Endothelial cell of umbilical vein (primary cell): ENCODE measurements at regions not wholly inside any gene's neighbourhood (a gene's known extent, or its start where the extent isn't known, plus 50 kb on each side); places are given as distances from the start of the nearest gene placed in this dataset.

Source experiments
- BruUV-seq: library from RNA; stranded (reverse); fragments of 400-500 nt; replicated peaks from 2 replicates; lab custom pipeline; 2021; lab: Mats Ljungman, UMichigan
- CTCF ChIA-PET: fragments of 300-600, 350-600 bp; sonication (Branson Sonifier 250); formaldehyde crosslinking; loops from one replicate; lab custom pipeline; 2021; ENCODE audit warnings: antibody characterized with exemption, inconsistent platforms; lab: Charles Lee
- POLR2A ChIA-PET: fragments of 300-600, 350-600 bp; sonication (Branson Sonifier 250); formaldehyde crosslinking; loops from one replicate; lab custom pipeline; 2021; ENCODE audit warnings: antibody characterized with exemption, inconsistent platforms; lab: Charles Lee
- DNase-seq: peaks from one replicate; pipeline ENCODE4 v3.0.0-alpha.2; 2011; ENCODE audit warnings: low read depth, low spot score
- FAIRE-seq: peaks from 2 replicates; lab custom pipeline; 2011; peaks lifted over from hg19 to GRCh38; lab: Jason Lieb, UNC
- H2AFZ ChIP-seq: 2 replicates; pipeline ENCODE4 v1.6.0; 2012; ENCODE audit warnings: low read depth, low read length, control low read depth, inconsistent platforms
- H3K27ac ChIP-seq: 2 replicates; pipeline ENCODE4 v1.5.1; 2011; ENCODE audit warnings: low read depth, mild to moderate bottlenecking, control low read depth, low read length, moderate library complexity; ENCODE audit not compliant: insufficient read depth
- H3K27me3 ChIP-seq, 2 experiments: 2 replicates each; pipeline versions ENCODE4 v1.6.0 to v1.6.1; 2011; ENCODE audit warnings: low read length in 2 of 2, mixed read lengths in 1 of 2; ENCODE audit not compliant: control insufficient read depth in 2 of 2, insufficient read depth in 2 of 2
- H3K36me3 ChIP-seq, 2 experiments: 2 replicates in 1 of 2; 3 replicates in 1 of 2; pipeline ENCODE4 v1.5.1; 2011; ENCODE audit warnings: low read length in 2 of 2, mild to moderate bottlenecking in 1 of 2, moderate library complexity in 1 of 2; ENCODE audit not compliant: control insufficient read depth in 2 of 2, insufficient read depth in 2 of 2; ENCODE audit errors: extremely low read depth in 1 of 2
- H3K4me1 ChIP-seq: 3 replicates; pipeline ENCODE4 v1.5.1; 2011; ENCODE audit warnings: mild to moderate bottlenecking, low read length; ENCODE audit not compliant: control insufficient read depth, insufficient read depth; ENCODE audit errors: extremely low read depth
- H3K4me2 ChIP-seq: 2 replicates; pipeline ENCODE4 v1.6.1; 2011; ENCODE audit warnings: low read length, control low read depth, mixed read lengths; ENCODE audit not compliant: insufficient read depth
- H3K4me3 ChIP-seq, 3 experiments: fragments of 200-600 bp in 1 of 3; sonication (generic), shearing (Covaris generic) in 1 of 3; replicated peaks in 1 of 3; 2 replicates each; pipeline ENCODE4 v1.5.1; 2011 to 2016; ENCODE audit warnings: control low read depth in 3 of 3, low read length in 3 of 3, mild to moderate bottlenecking in 2 of 3, inconsistent platforms in 1 of 3, low read depth in 1 of 3, moderate library complexity in 1 of 3; ENCODE audit not compliant: insufficient read depth in 1 of 3
- H3K79me2 ChIP-seq: 2 replicates; pipeline ENCODE4 v1.6.0; 2012; ENCODE audit warnings: low read length, inconsistent platforms; ENCODE audit not compliant: control insufficient read depth, insufficient read depth
- H3K9ac ChIP-seq: replicated peaks from 2 replicates; pipeline ENCODE3; 2011; ENCODE audit warnings: low read length, control low read depth; ENCODE audit not compliant: insufficient read depth; ENCODE audit errors: extremely low read depth
- H3K9me1 ChIP-seq: replicated peaks from 3 replicates; pipeline ENCODE4 v1.6.0; 2011; ENCODE audit warnings: mild to moderate bottlenecking, low read length; ENCODE audit not compliant: control insufficient read depth, insufficient read depth; ENCODE audit errors: extremely low read depth
- H3K9me3 ChIP-seq: replicated peaks from 2 replicates; pipeline ENCODE4 v1.5.1; 2012; ENCODE audit warnings: low read length, inconsistent platforms; ENCODE audit not compliant: control insufficient read depth, insufficient read depth
- H4K20me1 ChIP-seq: replicated peaks from 2 replicates; pipeline ENCODE3; 2011; ENCODE audit warnings: mild to moderate bottlenecking, low read length; ENCODE audit not compliant: control insufficient read depth, insufficient read depth; ENCODE audit errors: extremely low read depth
- CTCF ChIP-seq, 2 donors: IDR thresholded peaks; 1 replicate in 1 of 2; 2 replicates in 1 of 2; pipeline ENCODE4 v1.5.1; 2011; ENCODE audit warnings: low read length in 2 of 2, mild to moderate bottlenecking in 2 of 2, moderate library complexity in 2 of 2, control low read depth in 1 of 2, inconsistent platforms in 1 of 2, low read depth in 1 of 2; ENCODE audit not compliant: insufficient read depth in 1 of 2; ENCODE audit errors: extremely low read depth in 1 of 2
- EZH2 ChIP-seq: IDR thresholded peaks from 2 replicates; pipeline ENCODE4 v1.6.1; 2012; ENCODE audit warnings: borderline replicate concordance, low read depth, mild to moderate bottlenecking, moderate library complexity, low read length, inconsistent platforms; ENCODE audit not compliant: severe bottlenecking
- FOS ChIP-seq: IDR thresholded peaks from 2 replicates; pipeline ENCODE4 v1.6.1; 2011; ENCODE audit warnings: mild to moderate bottlenecking, low read length, moderate library complexity, borderline replicate concordance; ENCODE audit not compliant: insufficient read depth
- GATA2 ChIP-seq: IDR thresholded peaks from 2 replicates; pipeline ENCODE4 v1.7.0; 2011; ENCODE audit warnings: low read depth, mild to moderate bottlenecking, moderate library complexity, mixed read lengths, low read length; ENCODE audit not compliant: insufficient read length, insufficient read depth
- JUN ChIP-seq: IDR thresholded peaks from 2 replicates; pipeline ENCODE4 v1.6.1; 2011; ENCODE audit warnings: borderline replicate concordance, low read depth; ENCODE audit not compliant: insufficient read length, insufficient read depth
- MAX ChIP-seq: IDR thresholded peaks from 2 replicates; pipeline ENCODE4 v1.6.1; 2011; ENCODE audit not compliant: insufficient read depth, insufficient read length
- MYC ChIP-seq: IDR thresholded peaks from one replicate; pipeline ENCODE4 v1.6.1; 2011; ENCODE audit warnings: mild to moderate bottlenecking, low read depth, low read length
- POLR2A ChIP-seq: IDR thresholded peaks from 2 replicates; pipeline ENCODE4 v1.6.1; 2012; ENCODE audit warnings: low read depth, mild to moderate bottlenecking, control low read depth, low read length
- POLR2AphosphoS5 ChIP-seq: IDR thresholded peaks from 2 replicates; pipeline ENCODE4 v1.6.1; 2012; ENCODE audit warnings: low read depth, mild to moderate bottlenecking, control low read depth, low read length, moderate library complexity; ENCODE audit not compliant: insufficient read depth
- dilution Hi-C: fragments of 300-500 bp; cut with MboI; formaldehyde crosslinking; loops from one replicate; pipeline ENCODE4 v1.15.0; 2019; ENCODE audit warnings: low sequenced_read_pairs; ENCODE audit not compliant: extremely low pct_ligation_motif_present
- intact Hi-C: fragments of 100-400 bp; cut with micrococcal nuclease; formaldehyde crosslinking; loops from one replicate; pipeline ENCODE4 v1.10.0; 2022

- intact Hi-C loops: no loop called here
- Histone ChIP-seq H3K9me1 (no peaks in the 10 kb centered on the region), H2AFZ (no peak overlapping the region), H3K9me3 (no peaks in the 10 kb centered on the region), H3K4me1 (peaks cover 11% of the 10 kb centered on the region), H3K36me3 (no peaks in the 10 kb centered on the region), H3K9ac (no peak overlapping the region), H3K79me2 (no peaks in the 10 kb centered on the region), H4K20me1 (no peaks in the 10 kb centered on the region), H3K4me2 (no peak overlapping the region), H3K27ac (no peak overlapping the region), H3K27me3 (no peaks in the 10 kb centered on the region), H3K4me3 (no peak overlapping the region)
- ChIA-PET CTCF (interaction anchor here (1.1 kb wide), 1 partner anchor 10 kb away, joined by 3 read pairs; no protein-coding TSS in a partner anchor), POLR2A (no interaction called here)
- BruUV-seq: no TSS peak
- dilution Hi-C loops: no loop called here
- no peak for TF ChIP-seq MYC
- TF ChIP-seq POLR2A: no peak
- TF ChIP-seq JUN: no peak
- no peak for TF ChIP-seq FOS
- no peak for TF ChIP-seq CTCF (IDR thresholded peaks at IDR 0.05; ENCODE audit: extremely low read depth in 1 of 2, insufficient read depth in 1 of 2, low read depth in 1 of 2, low read length in 2 of 2)
- no peak for TF ChIP-seq EZH2
- no peak for TF ChIP-seq MAX
- TF ChIP-seq POLR2AphosphoS5: no peak
- TF ChIP-seq GATA2: no peak
- DNase-seq: no peak
- no peak for FAIRE-seq
These were observed 172.2 kb downstream of the SEC14L1 start for GRCh38 chr17:77312786-77313599.
